A673 (cell line): ENCODE measurements at regions not wholly inside any gene's neighbourhood (a gene's known extent, or its start where the extent isn't known, plus 50 kb on each side); places are given as distances from the start of the nearest gene placed in this dataset.

Experiments
- BruUV-seq: library from RNA; stranded (reverse); fragments of 400-500 nt; replicated peaks from 2 replicates; lab custom pipeline; 2021; lab: Mats Ljungman, UMichigan
- CTCF ChIA-PET: fragments of 300-600 bp; sonication (Branson Sonifier 250); formaldehyde crosslinking; loops from one replicate; lab custom pipeline; 2022; ENCODE audit warnings: antibody characterized with exemption; lab: Charles Lee
- POLR2A ChIA-PET: fragments of 300-600 bp; sonication (Branson Sonifier 250); formaldehyde crosslinking; loops from one replicate; lab custom pipeline; 2022; ENCODE audit warnings: antibody characterized with exemption; ENCODE audit not compliant: low non-redundant PET; lab: Charles Lee
- DNase-seq: peaks from one replicate; pipeline ENCODE4 v3.0.0-alpha.2; 2015; ENCODE audit warnings: low spot score
- H3K27ac ChIP-seq: fragments of 200-600 bp; sonication (generic); 2 replicates; pipeline ENCODE4 v1.5.1; 2016; ENCODE audit warnings: mixed run types, low read depth, mild to moderate bottlenecking, mixed read lengths, antibody characterized with exemption, low read length; ENCODE audit not compliant: poor library complexity, severe bottlenecking
- H3K27me3 ChIP-seq: fragments of 200-600 bp; sonication (generic); replicated peaks from 2 replicates; pipeline ENCODE4 v1.6.1; 2017; ENCODE audit warnings: mixed run types, low read depth, mild to moderate bottlenecking, mixed read lengths, antibody characterized with exemption, low read length; ENCODE audit not compliant: insufficient read depth, poor library complexity
- H3K36me3 ChIP-seq: fragments of 200-600 bp; sonication (generic); 2 replicates; pipeline ENCODE4 v1.6.1; 2016; ENCODE audit warnings: mixed run types, mild to moderate bottlenecking, mixed read lengths, antibody characterized with exemption, low read length; ENCODE audit not compliant: insufficient read depth, poor library complexity, severe bottlenecking
- H3K4me1 ChIP-seq: fragments of 200-600 bp; sonication (generic); 2 replicates; pipeline ENCODE4 v1.6.1; 2017; ENCODE audit warnings: mixed run types, mild to moderate bottlenecking, mixed read lengths, antibody characterized with exemption, low read length; ENCODE audit not compliant: insufficient read depth, poor library complexity, severe bottlenecking
- H3K4me3 ChIP-seq: fragments of 200-600 bp; sonication (generic); 2 replicates; pipeline ENCODE4 v1.5.1; 2016; ENCODE audit warnings: low read depth, mixed run types, mild to moderate bottlenecking, mixed read lengths, low read length; ENCODE audit not compliant: poor library complexity, severe bottlenecking
- H3K9me3 ChIP-seq: fragments of 200-600 bp; sonication (generic); 2 replicates; pipeline ENCODE4 v1.6.1; 2016; ENCODE audit warnings: mixed run types, low read depth, mild to moderate bottlenecking, mixed read lengths, antibody characterized with exemption, low read length; ENCODE audit not compliant: poor library complexity, severe bottlenecking
- EZH2 ChIP-seq: fragments of 200-600 bp; sonication (generic); IDR thresholded peaks from 2 replicates; pipeline ENCODE4 v1.6.1; 2017; ENCODE audit warnings: borderline replicate concordance, low read depth, mild to moderate bottlenecking, mixed read lengths, antibody characterized with exemption, low read length; ENCODE audit not compliant: poor library complexity, severe bottlenecking
- intact Hi-C: fragments of 100-400 bp; cut with micrococcal nuclease; formaldehyde crosslinking; loops from one replicate; pipeline ENCODE4 v1.10.0; 2022; ENCODE audit not compliant: unreplicated experiment
- TF ChIP-seq, protein P1 (sequence below): fragments of 300-800, 200-600 bp; sonication (generic); conservative IDR thresholded peaks from 2 replicates; pipeline ENCODE4 v1.5.1; 2017; ENCODE audit warnings: low read depth, mild to moderate bottlenecking, antibody characterized with exemption, low read length, moderate library complexity, mixed read lengths

DNA sequence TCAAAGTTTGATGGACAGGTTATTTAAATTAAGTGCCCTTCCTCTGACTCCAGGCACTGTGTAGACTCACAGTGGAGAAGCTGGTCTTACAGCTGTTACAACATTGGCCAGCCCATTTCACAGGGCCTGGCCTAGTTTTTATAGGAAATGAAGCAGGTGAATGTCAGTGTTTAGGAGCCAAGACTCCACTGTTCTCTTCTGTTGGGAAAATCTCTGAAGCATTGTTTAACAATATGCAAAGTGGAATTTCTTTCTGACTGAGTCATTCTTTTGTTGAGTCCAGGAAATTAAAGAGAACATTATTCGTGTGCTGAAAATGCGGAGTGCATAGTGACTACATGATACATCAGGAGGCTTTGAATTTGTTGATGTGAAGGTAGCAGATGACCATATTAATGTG is 64.7 kb downstream of the ARRDC4 start:
- POLR2A ChIA-PET: no interaction called here
- Histone ChIP-seq H3K4me3 (no peak overlapping the region), H3K4me1 (no peaks in the 10 kb centered on the region), H3K27ac (no peak overlapping the region), H3K9me3 (no peaks in the 10 kb centered on the region), H3K27me3 (peaks cover under 1% of the 10 kb centered on the region), H3K36me3 (no peaks in the 10 kb centered on the region)
- no peak for DNase-seq
- CTCF ChIA-PET: no interaction called here
- BruUV-seq: no TSS peak
- intact Hi-C loops: no loop called here
- TF ChIP-seq, protein P1, sequence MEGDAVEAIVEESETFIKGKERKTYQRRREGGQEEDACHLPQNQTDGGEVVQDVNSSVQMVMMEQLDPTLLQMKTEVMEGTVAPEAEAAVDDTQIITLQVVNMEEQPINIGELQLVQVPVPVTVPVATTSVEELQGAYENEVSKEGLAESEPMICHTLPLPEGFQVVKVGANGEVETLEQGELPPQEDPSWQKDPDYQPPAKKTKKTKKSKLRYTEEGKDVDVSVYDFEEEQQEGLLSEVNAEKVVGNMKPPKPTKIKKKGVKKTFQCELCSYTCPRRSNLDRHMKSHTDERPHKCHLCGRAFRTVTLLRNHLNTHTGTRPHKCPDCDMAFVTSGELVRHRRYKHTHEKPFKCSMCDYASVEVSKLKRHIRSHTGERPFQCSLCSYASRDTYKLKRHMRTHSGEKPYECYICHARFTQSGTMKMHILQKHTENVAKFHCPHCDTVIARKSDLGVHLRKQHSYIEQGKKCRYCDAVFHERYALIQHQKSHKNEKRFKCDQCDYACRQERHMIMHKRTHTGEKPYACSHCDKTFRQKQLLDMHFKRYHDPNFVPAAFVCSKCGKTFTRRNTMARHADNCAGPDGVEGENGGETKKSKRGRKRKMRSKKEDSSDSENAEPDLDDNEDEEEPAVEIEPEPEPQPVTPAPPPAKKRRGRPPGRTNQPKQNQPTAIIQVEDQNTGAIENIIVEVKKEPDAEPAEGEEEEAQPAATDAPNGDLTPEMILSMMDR: no peak
- TF ChIP-seq EZH2: no peak

DNA sequence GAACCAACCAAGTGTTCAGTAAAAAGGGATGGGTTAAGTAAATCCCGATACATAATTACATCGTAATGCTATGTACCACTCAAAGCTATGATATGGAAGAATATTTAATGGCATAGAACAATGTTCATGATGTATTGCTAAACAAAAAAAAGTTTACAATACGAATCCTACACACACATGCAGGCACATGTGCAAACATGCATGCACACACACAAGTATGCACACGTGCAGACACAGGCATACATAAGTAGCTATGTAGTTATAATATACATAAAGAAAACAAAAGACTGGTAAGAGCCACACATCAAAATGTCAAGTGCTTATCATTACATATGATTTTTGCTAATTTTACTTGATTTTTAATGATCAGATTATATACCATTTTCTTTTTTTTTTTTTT is 74.2 kb downstream of the ARRDC4 start:
- Histone ChIP-seq H3K27me3 (no peaks in the 10 kb centered on the region), H3K4me3 (no peak overlapping the region), H3K4me1 (no peaks in the 10 kb centered on the region), H3K27ac (no peak overlapping the region), H3K9me3 (no peaks in the 10 kb centered on the region), H3K36me3 (no peaks in the 10 kb centered on the region)
- intact Hi-C loops: no loop called here
- POLR2A ChIA-PET: no interaction called here
- TF ChIP-seq EZH2: no peak
- TF ChIP-seq, protein P1: no peak
- CTCF ChIA-PET: no interaction called here
- no peak for DNase-seq
- BruUV-seq: no TSS peak

DNA sequence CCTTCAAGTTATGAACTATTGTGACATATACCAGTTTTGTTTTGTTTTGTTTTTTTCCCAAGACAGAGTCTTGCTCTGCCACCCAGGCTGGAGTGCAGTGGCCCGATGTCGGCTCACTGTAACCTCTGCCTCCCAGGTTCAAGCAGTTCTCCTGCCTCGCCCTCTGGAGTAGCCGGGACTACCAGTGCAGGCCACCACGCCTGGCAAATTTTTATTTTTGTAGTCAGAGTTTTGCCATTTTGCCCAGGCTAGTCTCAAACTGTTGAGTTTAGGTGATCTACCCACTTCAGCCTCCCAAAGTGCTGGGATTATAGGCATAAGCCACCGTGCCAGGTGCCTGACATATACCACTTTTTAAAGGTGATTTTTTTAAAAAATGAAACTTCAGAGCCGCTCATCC is 74.6 kb downstream of the ARRDC4 start:
- POLR2A ChIA-PET: no interaction called here
- Histone ChIP-seq H3K36me3 (no peaks in the 10 kb centered on the region), H3K27ac (no peak overlapping the region), H3K4me3 (no peak overlapping the region), H3K4me1 (no peaks in the 10 kb centered on the region), H3K9me3 (no peaks in the 10 kb centered on the region), H3K27me3 (no peaks in the 10 kb centered on the region)
- no TSS peak for BruUV-seq
- CTCF ChIA-PET: no interaction called here
- no peak for TF ChIP-seq EZH2
- TF ChIP-seq, protein P1: no peak
- intact Hi-C loops: no loop called here
- DNase-seq: no peak
